ENCODE measurements at regions not wholly inside any gene's neighbourhood (a gene's known extent, or its start where the extent isn't known, plus 50 kb on each side); places are given as distances from the start of the nearest gene placed in this dataset.

DNA sequence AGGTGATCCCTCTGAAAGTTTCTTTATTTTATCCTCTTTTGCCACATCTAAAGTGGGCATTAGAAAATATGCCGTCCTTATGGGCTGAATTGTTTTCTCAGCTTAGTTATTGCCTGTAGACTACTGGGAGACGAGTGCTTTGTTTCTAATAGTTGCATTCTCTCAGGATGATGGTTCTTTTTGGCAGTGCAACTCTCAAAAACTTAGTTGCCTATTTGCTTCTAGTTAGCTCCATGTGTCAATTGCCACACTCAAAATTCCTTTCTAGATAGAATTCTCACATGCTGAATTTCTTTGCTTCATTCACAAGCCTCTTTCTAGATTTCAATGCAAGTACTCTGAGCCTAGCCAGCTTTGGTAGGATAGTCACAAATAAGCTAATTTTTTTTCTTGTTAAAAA is 155.5 kb downstream of the FGF10 start:
- Histone ChIP-seq H3K4me1 (no peaks in the 10 kb centered on the region), H3K27me3 (no peaks in the 10 kb centered on the region), H3K4me3 (no peak overlapping the region), H3K36me3 (no peaks in the 10 kb centered on the region), H3K27ac (no peak overlapping the region), H3K9me3 (peaks cover 0 to 4% (median 0%) of the 10 kb centered on the region in 4 donors)
- TF ChIP-seq EP300 (IDR thresholded peaks at IDR 0.05) (no peak), POLR2A (IDR thresholded peaks at IDR 0.05) (no peak), CTCF (IDR thresholded peaks at IDR 0.05) (no peak)
- no peak for DNase-seq
- intact Hi-C loops (cut with DNase I) = no loop called here
- 67 to 71% methylated on average over 2 of the region's 2 CpGs for WGBS, 2 donors

DNA sequence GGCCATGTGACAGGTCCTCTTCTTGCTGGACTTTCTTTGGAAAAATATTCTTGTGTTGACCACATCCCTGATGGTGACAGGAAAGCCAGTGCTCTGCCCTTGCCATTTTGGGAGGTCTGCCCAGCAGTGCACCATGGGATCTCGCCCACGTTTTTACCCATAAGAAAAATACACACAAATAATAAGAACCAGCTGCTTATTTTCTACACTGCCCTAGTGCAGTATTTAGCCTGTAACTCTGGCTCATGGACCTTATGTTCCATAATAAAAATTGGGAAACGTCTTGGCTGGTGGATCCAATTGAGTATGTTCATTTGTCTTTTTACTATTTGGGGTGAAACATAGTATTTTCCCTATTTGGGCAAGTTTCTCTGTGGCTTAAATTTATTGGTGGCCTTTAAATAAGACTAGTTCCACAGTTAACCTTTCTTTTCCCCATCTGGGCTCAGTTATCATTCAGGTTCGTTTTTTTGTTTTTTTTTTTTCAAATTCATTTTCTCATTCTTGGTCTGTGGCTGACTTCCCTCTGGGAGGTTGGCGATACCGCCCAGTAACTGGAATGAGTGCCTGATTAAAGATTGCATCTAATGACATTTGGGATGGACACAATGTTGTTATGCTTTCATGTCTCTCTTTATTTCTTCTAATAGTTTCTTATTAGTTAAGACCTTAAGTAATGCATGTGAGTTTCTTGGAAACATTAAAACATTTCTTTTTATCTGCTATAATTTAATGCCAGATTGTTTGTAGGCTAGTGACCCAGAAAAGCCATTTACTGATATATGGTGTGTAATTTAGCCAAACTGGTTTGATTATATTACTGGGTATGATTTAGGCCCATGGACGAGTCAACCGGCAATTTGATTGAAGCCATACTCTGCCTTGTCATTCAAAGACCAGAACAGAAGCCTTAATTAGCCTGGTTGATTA is 163.7 kb downstream of the FGF10 start:
- Histone ChIP-seq H3K27me3 (no peaks in the 10 kb centered on the region), H3K4me1 (no peaks in the 10 kb centered on the region), H3K27ac (no peak overlapping the region), H3K4me3 (no peak overlapping the region), H3K9me3 (no peaks in the 10 kb centered on the region), H3K36me3 (no peaks in the 10 kb centered on the region)
- intact Hi-C loops (cut with DNase I) = no loop called here
- DNase-seq = no peak
- no peak for TF ChIP-seq CTCF (IDR thresholded peaks at IDR 0.05)
- peak in 1 of 4 donors; percentile 9 for TF ChIP-seq POLR2AphosphoS5 (IDR thresholded peaks at IDR 0.05)
- WGBS, 2 donors = 74 to 79% methylated on average over 8 of the region's 8 CpGs

- WGBS, 2 donors = 90 to 95% methylated on average over 1 of the region's 1 CpG
- intact Hi-C loops (cut with DNase I) = no loop called here
- H3K27ac ChIP-seq = no peak overlapping the region
- no peak overlapping the region for H3K4me3 ChIP-seq
- no peaks in the 10 kb centered on the region for H3K4me1 ChIP-seq
- DNase-seq = no peak
- H3K27me3 ChIP-seq = no peaks in the 10 kb centered on the region
- TF ChIP-seq EP300 (IDR thresholded peaks at IDR 0.05) (no peak), CTCF (IDR thresholded peaks at IDR 0.05) (no peak), POLR2A (IDR thresholded peaks at IDR 0.05) (no peak), POLR2AphosphoS5 (IDR thresholded peaks at IDR 0.05) (no peak)
- H3K36me3 ChIP-seq = no peaks in the 10 kb centered on the region
- peaks cover 0 to 9% (median 0%) of the 10 kb centered on the region in 4 donors for H3K9me3 ChIP-seq
Measured at GRCh38 chr5:44199408-44199807, 189.8 kb downstream of the FGF10 start.

DNA sequence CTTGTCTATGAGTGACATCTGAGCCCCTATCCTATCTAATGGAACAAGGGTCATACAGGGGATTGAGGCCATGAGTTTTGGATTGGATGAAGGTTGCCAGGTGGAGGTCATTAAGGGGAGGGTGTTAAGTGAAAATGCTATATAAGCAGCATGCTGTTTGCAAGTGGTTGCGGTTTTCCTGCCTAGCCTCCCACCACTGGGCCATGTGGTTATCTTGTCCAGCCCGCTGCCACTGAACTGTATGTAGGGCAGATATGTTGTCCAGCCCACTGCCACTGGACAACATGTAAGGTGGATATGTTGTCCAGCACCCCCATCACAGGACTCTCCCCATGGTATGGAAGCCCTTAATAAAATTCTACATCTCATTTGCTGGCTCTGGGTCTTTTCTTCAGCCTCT is 200.0 kb downstream of the FGF10 start:
- no peak for DNase-seq
- WGBS, 2 donors = 90 to 91% methylated on average over 2 of the region's 2 CpGs
- H3K4me1 ChIP-seq = no peaks in the 10 kb centered on the region
- intact Hi-C loops (cut with DNase I) = no loop called here
- peaks cover 0 to 14% (median 2%) of the 10 kb centered on the region in 4 donors for H3K9me3 ChIP-seq
- no peak for TF ChIP-seq EP300 (IDR thresholded peaks at IDR 0.05)
- no peak overlapping the region for H3K27ac ChIP-seq
- no peak overlapping the region for H3K4me3 ChIP-seq
- no peaks in the 10 kb centered on the region for H3K27me3 ChIP-seq
- no peaks in the 10 kb centered on the region for H3K36me3 ChIP-seq

DNA sequence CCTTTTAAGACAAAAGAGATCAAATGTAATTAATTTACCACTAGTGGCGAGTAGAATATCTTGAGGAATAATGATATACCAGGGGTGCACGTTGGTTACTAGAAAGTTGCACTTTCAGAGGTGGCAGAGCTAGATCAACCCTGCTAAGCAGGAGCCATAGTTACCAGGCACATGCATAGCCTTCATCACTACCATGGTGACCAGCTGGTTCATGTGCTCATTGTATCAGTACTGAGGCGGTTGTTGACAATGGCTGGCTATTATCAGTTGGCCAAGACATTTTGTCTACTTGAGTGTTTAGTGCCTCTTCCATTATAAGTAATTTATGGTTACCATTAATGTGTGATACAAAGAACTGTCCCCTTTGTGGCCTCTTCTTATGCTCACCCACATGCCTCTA is 201.2 kb downstream of the FGF10 start:
- Histone ChIP-seq H3K27me3 (no peaks in the 10 kb centered on the region), H3K9me3 (peaks cover 0 to 11% (median 0%) of the 10 kb centered on the region in 4 donors), H3K36me3 (no peaks in the 10 kb centered on the region), H3K4me1 (no peaks in the 10 kb centered on the region), H3K27ac (no peak overlapping the region), H3K4me3 (no peak overlapping the region)
- 78 to 92% methylated on average over 3 of the region's 3 CpGs for WGBS, 2 donors
- TF ChIP-seq POLR2A (IDR thresholded peaks at IDR 0.05) = no peak
- TF ChIP-seq CTCF (IDR thresholded peaks at IDR 0.05) = no peak
- TF ChIP-seq POLR2AphosphoS5 (IDR thresholded peaks at IDR 0.05) = no peak
- no peak for TF ChIP-seq EP300 (IDR thresholded peaks at IDR 0.05)
- no peak for DNase-seq
- intact Hi-C loops (cut with DNase I) = no loop called here
